Endothelial cell of umbilical vein (primary cell): ENCODE measurements at regions not wholly inside any gene's neighbourhood (a gene's known extent, or its start where the extent isn't known, plus 50 kb on each side); places are given as distances from the start of the nearest gene placed in this dataset.
"Not testable (repeated sequence)": the region's sequence is repeated elsewhere in the genome, so short reads cannot be mapped to it uniquely, and the experiment has no call there.

Experiments used
- BruUV-seq: library from RNA; stranded (reverse); fragments of 400-500 nt; replicated peaks from 2 replicates; lab custom pipeline; 2021; lab: Mats Ljungman, UMichigan
- CTCF ChIA-PET: fragments of 300-600, 350-600 bp; sonication (Branson Sonifier 250); formaldehyde crosslinking; loops from one replicate; lab custom pipeline; 2021; ENCODE audit warnings: antibody characterized with exemption, inconsistent platforms; lab: Charles Lee
- POLR2A ChIA-PET: fragments of 300-600, 350-600 bp; sonication (Branson Sonifier 250); formaldehyde crosslinking; loops from one replicate; lab custom pipeline; 2021; ENCODE audit warnings: antibody characterized with exemption, inconsistent platforms; lab: Charles Lee
- DNase-seq: peaks from one replicate; pipeline ENCODE4 v3.0.0-alpha.2; 2011; ENCODE audit warnings: low read depth, low spot score
- FAIRE-seq: peaks from 2 replicates; lab custom pipeline; 2011; peaks lifted over from hg19 to GRCh38; lab: Jason Lieb, UNC
- H2AFZ ChIP-seq: 2 replicates; pipeline ENCODE4 v1.6.0; 2012; ENCODE audit warnings: low read depth, low read length, control low read depth, inconsistent platforms
- H3K27ac ChIP-seq: 2 replicates; pipeline ENCODE4 v1.5.1; 2011; ENCODE audit warnings: low read depth, mild to moderate bottlenecking, control low read depth, low read length, moderate library complexity; ENCODE audit not compliant: insufficient read depth
- H3K27me3 ChIP-seq, 2 experiments: 2 replicates each; pipeline versions ENCODE4 v1.6.0 to v1.6.1; 2011; ENCODE audit warnings: low read length in 2 of 2, mixed read lengths in 1 of 2; ENCODE audit not compliant: control insufficient read depth in 2 of 2, insufficient read depth in 2 of 2
- H3K36me3 ChIP-seq, 2 experiments: 2 replicates in 1 of 2; 3 replicates in 1 of 2; pipeline ENCODE4 v1.5.1; 2011; ENCODE audit warnings: low read length in 2 of 2, mild to moderate bottlenecking in 1 of 2, moderate library complexity in 1 of 2; ENCODE audit not compliant: control insufficient read depth in 2 of 2, insufficient read depth in 2 of 2; ENCODE audit errors: extremely low read depth in 1 of 2
- H3K4me1 ChIP-seq: 3 replicates; pipeline ENCODE4 v1.5.1; 2011; ENCODE audit warnings: mild to moderate bottlenecking, low read length; ENCODE audit not compliant: control insufficient read depth, insufficient read depth; ENCODE audit errors: extremely low read depth
- H3K4me2 ChIP-seq: 2 replicates; pipeline ENCODE4 v1.6.1; 2011; ENCODE audit warnings: low read length, control low read depth, mixed read lengths; ENCODE audit not compliant: insufficient read depth
- H3K4me3 ChIP-seq, 3 experiments: fragments of 200-600 bp in 1 of 3; sonication (generic), shearing (Covaris generic) in 1 of 3; replicated peaks in 1 of 3; 2 replicates each; pipeline ENCODE4 v1.5.1; 2011 to 2016; ENCODE audit warnings: control low read depth in 3 of 3, low read length in 3 of 3, mild to moderate bottlenecking in 2 of 3, inconsistent platforms in 1 of 3, low read depth in 1 of 3, moderate library complexity in 1 of 3; ENCODE audit not compliant: insufficient read depth in 1 of 3
- H3K79me2 ChIP-seq: 2 replicates; pipeline ENCODE4 v1.6.0; 2012; ENCODE audit warnings: low read length, inconsistent platforms; ENCODE audit not compliant: control insufficient read depth, insufficient read depth
- H3K9ac ChIP-seq: replicated peaks from 2 replicates; pipeline ENCODE3; 2011; ENCODE audit warnings: low read length, control low read depth; ENCODE audit not compliant: insufficient read depth; ENCODE audit errors: extremely low read depth
- H3K9me1 ChIP-seq: replicated peaks from 3 replicates; pipeline ENCODE4 v1.6.0; 2011; ENCODE audit warnings: mild to moderate bottlenecking, low read length; ENCODE audit not compliant: control insufficient read depth, insufficient read depth; ENCODE audit errors: extremely low read depth
- H3K9me3 ChIP-seq: replicated peaks from 2 replicates; pipeline ENCODE4 v1.5.1; 2012; ENCODE audit warnings: low read length, inconsistent platforms; ENCODE audit not compliant: control insufficient read depth, insufficient read depth
- H4K20me1 ChIP-seq: replicated peaks from 2 replicates; pipeline ENCODE3; 2011; ENCODE audit warnings: mild to moderate bottlenecking, low read length; ENCODE audit not compliant: control insufficient read depth, insufficient read depth; ENCODE audit errors: extremely low read depth
- dilution Hi-C: fragments of 300-500 bp; cut with MboI; formaldehyde crosslinking; loops from one replicate; pipeline ENCODE4 v1.15.0; 2019; ENCODE audit warnings: low sequenced_read_pairs; ENCODE audit not compliant: extremely low pct_ligation_motif_present
- intact Hi-C: fragments of 100-400 bp; cut with micrococcal nuclease; formaldehyde crosslinking; loops from one replicate; pipeline ENCODE4 v1.10.0; 2022

DNA sequence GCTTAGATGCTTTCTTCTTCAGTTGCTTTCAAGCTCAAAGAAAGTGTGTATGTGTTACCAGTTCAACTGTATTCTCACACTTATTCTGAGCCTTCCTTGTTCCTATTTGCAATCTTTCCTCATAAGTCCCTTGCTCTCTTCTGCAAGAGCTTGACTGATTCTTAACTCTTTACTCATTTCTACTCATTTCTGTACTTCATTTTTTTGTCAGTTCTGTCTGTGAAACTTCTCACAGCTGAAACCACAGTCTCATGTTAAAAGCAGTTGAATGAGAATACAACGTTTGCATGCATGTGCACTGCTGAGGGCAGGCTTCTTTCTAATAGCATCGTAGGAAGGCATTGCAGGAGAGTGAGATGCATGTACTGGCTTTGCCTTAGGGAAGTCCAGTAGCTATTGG lies 54.8 kb downstream of the HSFY2 start:
- dilution Hi-C loops, CTCF ChIA-PET, H3K4me1 ChIP-seq, H3K27me3 ChIP-seq, DNase-seq, H4K20me1 ChIP-seq, FAIRE-seq, H3K27ac ChIP-seq, H2AFZ ChIP-seq, H3K9me1 ChIP-seq, H3K9me3 ChIP-seq, intact Hi-C loops, BruUV-seq, H3K79me2 ChIP-seq, H3K4me2 ChIP-seq, H3K36me3 ChIP-seq, POLR2A ChIA-PET, H3K9ac ChIP-seq, H3K4me3 ChIP-seq: not testable (repeated sequence)

DNA sequence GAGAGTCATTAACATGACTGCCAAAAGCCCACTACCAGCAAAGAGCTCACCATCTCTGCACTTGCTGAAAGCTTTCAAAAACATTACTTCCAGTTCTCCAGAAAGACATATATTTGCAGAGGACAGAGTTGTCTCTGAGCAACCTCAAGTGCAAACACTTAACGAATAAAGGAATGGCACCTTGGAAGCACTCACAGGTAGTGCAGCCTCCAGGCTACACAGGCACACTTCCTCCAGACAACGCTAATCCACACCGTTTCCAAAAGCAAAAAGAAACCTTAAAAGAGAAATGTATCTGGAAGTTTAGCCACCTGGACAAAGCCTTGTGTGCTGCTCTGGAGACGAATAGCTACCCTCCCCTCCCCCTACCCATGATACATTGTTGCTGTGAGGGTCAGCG lies 53.1 kb downstream of the HSFY2 start:
- H3K9me3 ChIP-seq, H3K27ac ChIP-seq, CTCF ChIA-PET, FAIRE-seq, DNase-seq, H3K79me2 ChIP-seq, H3K9me1 ChIP-seq, H3K36me3 ChIP-seq, intact Hi-C loops, H3K4me1 ChIP-seq, H3K4me2 ChIP-seq, BruUV-seq, H3K9ac ChIP-seq, POLR2A ChIA-PET, dilution Hi-C loops, H3K27me3 ChIP-seq, H4K20me1 ChIP-seq, H2AFZ ChIP-seq, H3K4me3 ChIP-seq: not testable (repeated sequence)
